ENCODE measurements at regions not wholly inside any gene's neighbourhood (a gene's known extent, or its start where the extent isn't known, plus 50 kb on each side); places are given as distances from the start of the nearest gene placed in this dataset.

- no peaks in the 10 kb centered on the region for H3K9me3 ChIP-seq (ENCODE audit: control insufficient read depth in 1 of 2, low read length in 2 of 2)
- H3K27me3 ChIP-seq (ENCODE audit: control insufficient read depth in 1 of 2, insufficient read depth in 2 of 2, low read length in 2 of 2) = no peaks in the 10 kb centered on the region
- no peak overlapping the region for H3K4me3 ChIP-seq (ENCODE audit: low read depth in 1 of 2, low read length in 2 of 2)
- H3K4me1 ChIP-seq (ENCODE audit: control insufficient read depth in 1 of 2, insufficient read depth in 2 of 2, low read length in 2 of 2) = peaks cover 2 to 4% of the 10 kb centered on the region in 2 donors
- H3K9ac ChIP-seq (ENCODE audit: low read depth in 1 of 2, low read length in 2 of 2) = no peak overlapping the region
- H3K27ac ChIP-seq (ENCODE audit: low read depth, low read length) = no peak overlapping the region
- H3K36me3 ChIP-seq (ENCODE audit: control insufficient read depth in 1 of 2, insufficient read depth in 2 of 2, low read length in 2 of 2) = no peaks in the 10 kb centered on the region
These were observed 173.6 kb downstream of the ARHGAP12 start for GRCh38 chr10:31754803-31755624.

- no peak overlapping the region for H3K4me3 ChIP-seq (ENCODE audit: low read depth in 1 of 2, low read length in 2 of 2)
- H3K27ac ChIP-seq (ENCODE audit: low read depth, low read length) = no peak overlapping the region
- H3K9me3 ChIP-seq (ENCODE audit: control insufficient read depth in 1 of 2, low read length in 2 of 2) = no peaks in the 10 kb centered on the region
- H3K27me3 ChIP-seq (ENCODE audit: control insufficient read depth in 1 of 2, insufficient read depth in 2 of 2, low read length in 2 of 2) = no peaks in the 10 kb centered on the region
- no peak overlapping the region for H3K9ac ChIP-seq (ENCODE audit: low read depth in 1 of 2, low read length in 2 of 2)
- H3K36me3 ChIP-seq (ENCODE audit: control insufficient read depth in 1 of 2, insufficient read depth in 2 of 2, low read length in 2 of 2) = no peaks in the 10 kb centered on the region
- peaks cover 9 to 10% of the 10 kb centered on the region in 2 donors for H3K4me1 ChIP-seq (ENCODE audit: control insufficient read depth in 1 of 2, insufficient read depth in 2 of 2, low read length in 2 of 2)
These were observed 174.9 kb downstream of the ARHGAP12 start for GRCh38 chr10:31753681-31754080.

- Histone ChIP-seq H3K4me3 (ENCODE audit: low read depth in 1 of 2, low read length in 2 of 2) (no peak overlapping the region), H3K27me3 (ENCODE audit: control insufficient read depth in 1 of 2, insufficient read depth in 2 of 2, low read length in 2 of 2) (no peaks in the 10 kb centered on the region), H3K9me3 (ENCODE audit: control insufficient read depth in 1 of 2, low read length in 2 of 2) (no peaks in the 10 kb centered on the region), H3K4me1 (ENCODE audit: control insufficient read depth in 1 of 2, insufficient read depth in 2 of 2, low read length in 2 of 2) (peaks cover 9 to 17% of the 10 kb centered on the region in 2 donors), H3K27ac (ENCODE audit: low read depth, low read length) (no peak overlapping the region), H3K36me3 (ENCODE audit: control insufficient read depth in 1 of 2, insufficient read depth in 2 of 2, low read length in 2 of 2) (no peaks in the 10 kb centered on the region), H3K9ac (ENCODE audit: low read depth in 1 of 2, low read length in 2 of 2) (no peak overlapping the region)
These were observed 176.5 kb downstream of the ARHGAP12 start for GRCh38 chr10:31752170-31752569.

- no peaks in the 10 kb centered on the region for H3K27me3 ChIP-seq (ENCODE audit: control insufficient read depth in 1 of 2, insufficient read depth in 2 of 2, low read length in 2 of 2)
- H3K36me3 ChIP-seq (ENCODE audit: control insufficient read depth in 1 of 2, insufficient read depth in 2 of 2, low read length in 2 of 2) = no peaks in the 10 kb centered on the region
- no peak overlapping the region for H3K4me3 ChIP-seq (ENCODE audit: low read depth in 1 of 2, low read length in 2 of 2)
- peaks cover 9 to 17% of the 10 kb centered on the region in 2 donors for H3K4me1 ChIP-seq (ENCODE audit: control insufficient read depth in 1 of 2, insufficient read depth in 2 of 2, low read length in 2 of 2)
- H3K27ac ChIP-seq (ENCODE audit: low read depth, low read length) = no peak overlapping the region
- no peaks in the 10 kb centered on the region for H3K9me3 ChIP-seq (ENCODE audit: control insufficient read depth in 1 of 2, low read length in 2 of 2)
- no peak overlapping the region for H3K9ac ChIP-seq (ENCODE audit: low read depth in 1 of 2, low read length in 2 of 2)
These were observed 176.9 kb downstream of the ARHGAP12 start for GRCh38 chr10:31751738-31752080.

GRCh38 chr10:31751051-31751737 is 177.4 kb downstream of the ARHGAP12 start:
- Histone ChIP-seq H3K4me3 (ENCODE audit: low read depth in 1 of 2, low read length in 2 of 2) (no peak overlapping the region), H3K36me3 (ENCODE audit: control insufficient read depth in 1 of 2, insufficient read depth in 2 of 2, low read length in 2 of 2) (no peaks in the 10 kb centered on the region), H3K4me1 (ENCODE audit: control insufficient read depth in 1 of 2, insufficient read depth in 2 of 2, low read length in 2 of 2) (peaks cover 9 to 17% of the 10 kb centered on the region in 2 donors), H3K27ac (ENCODE audit: low read depth, low read length) (no peak overlapping the region), H3K9ac (ENCODE audit: low read depth in 1 of 2, low read length in 2 of 2) (no peak overlapping the region), H3K27me3 (ENCODE audit: control insufficient read depth in 1 of 2, insufficient read depth in 2 of 2, low read length in 2 of 2) (no peaks in the 10 kb centered on the region), H3K9me3 (ENCODE audit: control insufficient read depth in 1 of 2, low read length in 2 of 2) (no peaks in the 10 kb centered on the region)

GRCh38 chr10:31749981-31750840 is 178.4 kb downstream of the ARHGAP12 start:
- H3K27ac ChIP-seq (ENCODE audit: low read depth, low read length) = no peak overlapping the region
- no peaks in the 10 kb centered on the region for H3K36me3 ChIP-seq (ENCODE audit: control insufficient read depth in 1 of 2, insufficient read depth in 2 of 2, low read length in 2 of 2)
- no peak overlapping the region for H3K4me3 ChIP-seq (ENCODE audit: low read depth in 1 of 2, low read length in 2 of 2)
- H3K9me3 ChIP-seq (ENCODE audit: control insufficient read depth in 1 of 2, low read length in 2 of 2) = no peaks in the 10 kb centered on the region
- H3K9ac ChIP-seq (ENCODE audit: low read depth in 1 of 2, low read length in 2 of 2) = peak overlapping the region in 1 of 2 donors; percentile 28
- H3K4me1 ChIP-seq (ENCODE audit: control insufficient read depth in 1 of 2, insufficient read depth in 2 of 2, low read length in 2 of 2) = peaks cover 9 to 17% of the 10 kb centered on the region in 2 donors
- H3K27me3 ChIP-seq (ENCODE audit: control insufficient read depth in 1 of 2, insufficient read depth in 2 of 2, low read length in 2 of 2) = no peaks in the 10 kb centered on the region

- H3K36me3 ChIP-seq (ENCODE audit: control insufficient read depth in 1 of 2, insufficient read depth in 2 of 2, low read length in 2 of 2) = no peaks in the 10 kb centered on the region
- H3K9me3 ChIP-seq (ENCODE audit: control insufficient read depth in 1 of 2, low read length in 2 of 2) = no peaks in the 10 kb centered on the region
- H3K27me3 ChIP-seq (ENCODE audit: control insufficient read depth in 1 of 2, insufficient read depth in 2 of 2, low read length in 2 of 2) = no peaks in the 10 kb centered on the region
- no peak overlapping the region for H3K4me3 ChIP-seq (ENCODE audit: low read depth in 1 of 2, low read length in 2 of 2)
- H3K27ac ChIP-seq (ENCODE audit: low read depth, low read length) = no peak overlapping the region
- no peak overlapping the region for H3K9ac ChIP-seq (ENCODE audit: low read depth in 1 of 2, low read length in 2 of 2)
- peaks cover 9 to 17% of the 10 kb centered on the region in 2 donors for H3K4me1 ChIP-seq (ENCODE audit: control insufficient read depth in 1 of 2, insufficient read depth in 2 of 2, low read length in 2 of 2)
These were observed 179.3 kb downstream of the ARHGAP12 start for GRCh38 chr10:31749301-31749700.

- no peak overlapping the region for H3K4me3 ChIP-seq (ENCODE audit: low read depth in 1 of 2, low read length in 2 of 2)
- H3K9ac ChIP-seq (ENCODE audit: low read depth in 1 of 2, low read length in 2 of 2) = no peak overlapping the region
- no peaks in the 10 kb centered on the region for H3K9me3 ChIP-seq (ENCODE audit: control insufficient read depth in 1 of 2, low read length in 2 of 2)
- H3K36me3 ChIP-seq (ENCODE audit: control insufficient read depth in 1 of 2, insufficient read depth in 2 of 2, low read length in 2 of 2) = no peaks in the 10 kb centered on the region
- H3K27ac ChIP-seq (ENCODE audit: low read depth, low read length) = no peak overlapping the region
- H3K27me3 ChIP-seq (ENCODE audit: control insufficient read depth in 1 of 2, insufficient read depth in 2 of 2, low read length in 2 of 2) = no peaks in the 10 kb centered on the region
- H3K4me1 ChIP-seq (ENCODE audit: control insufficient read depth in 1 of 2, insufficient read depth in 2 of 2, low read length in 2 of 2) = peaks cover 9 to 17% of the 10 kb centered on the region in 2 donors
These were observed 182.8 kb downstream of the ARHGAP12 start for GRCh38 chr10:31745612-31746376.

GRCh38 chr10:31744025-31744424 is 184.6 kb downstream of the ARHGAP12 start:
- Histone ChIP-seq H3K4me1 (ENCODE audit: control insufficient read depth in 1 of 2, insufficient read depth in 2 of 2, low read length in 2 of 2) (peaks cover 0 to 7% of the 10 kb centered on the region in 2 donors), H3K36me3 (ENCODE audit: control insufficient read depth in 1 of 2, insufficient read depth in 2 of 2, low read length in 2 of 2) (no peaks in the 10 kb centered on the region), H3K9me3 (ENCODE audit: control insufficient read depth in 1 of 2, low read length in 2 of 2) (no peaks in the 10 kb centered on the region), H3K27ac (ENCODE audit: low read depth, low read length) (no peak overlapping the region), H3K9ac (ENCODE audit: low read depth in 1 of 2, low read length in 2 of 2) (no peak overlapping the region), H3K4me3 (ENCODE audit: low read depth in 1 of 2, low read length in 2 of 2) (no peak overlapping the region), H3K27me3 (ENCODE audit: control insufficient read depth in 1 of 2, insufficient read depth in 2 of 2, low read length in 2 of 2) (no peaks in the 10 kb centered on the region)

Measured in duodenal mucosa (tissue), 2 donors.